Left ventricle myocardium superior (tissue), 1 donor: ENCODE measurements at regions not wholly inside any gene's neighbourhood (a gene's known extent, or its start where the extent isn't known, plus 50 kb on each side); places are given as distances from the start of the nearest gene placed in this dataset.

Experiments
- ATAC-seq: fragments of 200-7000 bp; cut with Tn5 transposase; one replicate; pipeline ENCODE4 v1.9.1; 2020; ENCODE audit warnings: mild to moderate bottlenecking, moderate library complexity
- DNase-seq: peaks from one replicate; pipeline ENCODE4 v3.0.0-alpha.2; 2020
- intact Hi-C: fragments of 100-400 bp; cut with micrococcal nuclease; formaldehyde crosslinking; loops from one replicate; pipeline ENCODE4 v1.11.0; 2022
- donor health status: DM: no; HTN: yes; CAD: no; lungs with severe emphysema.

DNA sequence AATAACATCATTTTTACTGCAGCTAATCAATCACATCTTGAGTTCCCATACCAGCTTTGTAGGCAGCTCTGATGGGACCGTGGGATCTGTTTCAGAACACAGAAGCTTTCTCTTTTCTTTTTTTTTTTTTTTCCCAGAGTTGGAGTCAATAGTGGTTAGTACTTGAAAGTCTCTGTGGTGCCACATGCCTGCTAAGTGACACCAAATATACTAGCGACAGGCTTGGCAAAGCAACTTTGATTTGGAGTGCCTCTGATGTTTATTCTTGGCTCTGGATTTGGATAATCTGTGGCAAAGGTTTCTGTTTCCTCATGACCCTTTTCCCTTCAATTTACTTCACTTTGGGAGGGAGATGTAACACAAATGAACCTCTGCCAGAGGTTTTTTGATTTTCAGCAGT is 681.4 kb upstream of the TENM4 start:
- intact Hi-C loops = no loop called here
- ATAC-seq (peak; percentile 95), DNase-seq (no peak)

DNA sequence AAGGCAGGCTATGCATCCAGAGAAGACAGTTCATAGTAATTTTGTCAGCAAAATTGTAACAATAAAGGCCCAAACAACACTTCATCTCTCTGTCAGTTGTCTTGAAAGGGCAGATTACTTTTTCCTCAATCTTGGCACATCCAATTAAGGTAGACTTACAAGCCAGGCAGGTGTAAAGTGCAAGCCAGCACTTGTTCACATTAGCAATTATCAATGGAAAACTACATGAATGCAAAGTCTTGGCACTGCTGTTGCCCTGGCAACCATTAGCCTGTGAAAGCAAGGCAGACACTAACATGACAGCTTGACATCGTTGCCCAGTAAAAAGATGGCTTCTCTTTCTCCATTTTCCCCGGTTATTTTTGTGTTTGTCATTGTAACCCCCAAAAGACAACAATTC is 677.2 kb upstream of the TENM4 start:
- DNase-seq (no peak), ATAC-seq (no peak)
- intact Hi-C loops = no loop called here

DNA sequence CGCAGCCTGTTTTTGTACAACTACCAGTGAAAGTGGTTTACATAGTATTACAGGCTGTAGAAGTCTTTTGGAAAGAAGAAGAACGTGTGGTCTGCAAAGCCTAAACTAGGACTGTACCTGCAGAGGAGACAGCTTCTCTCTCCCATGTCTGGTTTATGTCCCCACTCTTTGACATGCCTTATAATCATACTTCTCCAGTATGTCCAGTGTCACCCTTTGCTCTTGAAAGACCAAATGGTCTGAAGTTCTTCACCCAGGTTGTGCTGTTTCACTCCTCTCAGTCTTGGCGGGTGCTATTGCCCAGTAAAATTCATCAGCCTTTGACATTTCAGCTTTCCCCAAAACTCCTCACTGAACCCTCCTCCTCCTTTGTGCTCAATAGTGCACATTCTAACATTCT is 676.0 kb upstream of the TENM4 start:
- DNase-seq (no peak), ATAC-seq (peak; percentile 78)
- intact Hi-C loops = no loop called here

DNA sequence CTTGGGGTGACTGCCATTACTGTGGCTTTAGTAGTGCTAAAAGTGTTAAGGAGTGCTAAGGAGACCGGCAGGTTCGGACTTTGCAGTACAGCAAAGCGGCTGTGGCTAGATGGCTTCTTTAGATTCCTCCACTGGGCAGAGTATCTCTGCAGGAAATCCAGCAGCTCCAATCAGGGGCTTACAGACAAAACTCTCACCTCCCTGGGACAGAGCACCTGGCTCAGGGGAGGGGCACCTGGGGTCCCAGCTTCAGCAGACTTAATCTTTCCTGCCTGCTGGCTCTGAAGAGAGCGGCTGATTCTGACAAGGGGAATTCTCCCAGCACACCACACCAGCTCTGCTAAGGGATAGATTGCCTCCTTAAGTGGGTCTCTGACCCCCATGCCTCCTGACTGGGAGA is 668.8 kb upstream of the TENM4 start:
- DNase-seq (no peak), ATAC-seq (no peak)
- intact Hi-C loops = no loop called here

DNA sequence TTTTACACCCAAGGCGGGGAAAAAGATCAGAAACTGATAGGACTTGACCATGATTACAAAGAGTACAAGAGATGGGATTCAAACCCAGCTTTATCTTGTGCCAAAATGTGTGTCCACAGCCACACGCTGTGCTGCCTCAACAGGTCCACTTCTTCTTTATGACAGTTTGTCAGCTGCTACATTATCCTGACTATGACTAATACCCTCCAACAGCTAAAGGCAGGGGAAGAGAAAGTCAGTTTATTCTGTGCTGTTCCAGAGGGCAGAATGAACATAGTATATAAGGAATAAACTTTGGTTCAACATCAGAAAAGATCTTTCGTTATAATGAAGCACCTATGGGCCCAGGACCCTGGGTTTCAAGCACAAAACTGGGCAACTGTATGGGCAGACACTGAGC is 668.2 kb upstream of the TENM4 start:
- no peak for DNase-seq

DNA sequence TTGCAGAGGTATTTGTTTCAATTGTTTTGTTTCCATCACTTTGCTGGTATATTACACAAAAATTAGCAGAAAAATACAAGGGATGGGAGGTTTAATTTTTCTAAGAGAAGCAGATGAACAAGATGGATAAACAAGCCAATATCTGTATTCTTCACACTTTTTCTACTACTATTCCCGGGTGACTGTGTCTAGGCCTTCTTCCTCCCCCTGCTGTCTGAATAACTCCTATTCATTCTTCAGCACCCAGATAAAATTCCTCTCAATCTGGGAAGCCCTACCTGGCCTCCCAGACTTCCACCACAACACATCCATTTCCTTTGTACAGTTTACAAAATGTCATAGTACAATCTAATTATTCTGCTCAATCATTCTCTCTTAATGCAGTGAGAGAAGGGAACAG is 666.6 kb upstream of the TENM4 start:
- no peak for DNase-seq
- intact Hi-C loops = no loop called here
- no peak for ATAC-seq

More for the DNA sequence above, 668.2 kb upstream of the TENM4 start:
- intact Hi-C loops = no loop called here
- ATAC-seq = no peak

DNA sequence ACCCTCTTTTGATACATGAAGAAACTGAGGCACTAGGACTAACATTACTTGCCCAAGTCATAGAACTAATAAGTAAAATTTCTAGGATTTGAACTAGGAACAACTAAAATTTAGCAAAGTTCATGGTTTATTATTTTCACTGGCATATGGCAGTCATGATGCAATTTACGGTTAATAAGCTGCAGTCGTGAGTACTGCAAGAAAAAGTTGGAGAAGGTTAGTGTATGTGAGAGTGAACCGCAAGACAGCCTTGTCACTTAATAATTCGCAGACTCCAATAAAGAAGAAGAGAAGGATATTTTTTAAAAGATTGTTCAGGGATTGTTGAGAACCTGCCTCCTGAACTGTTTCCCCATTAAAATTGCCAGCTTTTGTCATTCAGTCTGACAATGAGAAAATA is 663.4 kb upstream of the TENM4 start:
- DNase-seq = no peak
- intact Hi-C loops = no loop called here
- ATAC-seq = no peak

DNA sequence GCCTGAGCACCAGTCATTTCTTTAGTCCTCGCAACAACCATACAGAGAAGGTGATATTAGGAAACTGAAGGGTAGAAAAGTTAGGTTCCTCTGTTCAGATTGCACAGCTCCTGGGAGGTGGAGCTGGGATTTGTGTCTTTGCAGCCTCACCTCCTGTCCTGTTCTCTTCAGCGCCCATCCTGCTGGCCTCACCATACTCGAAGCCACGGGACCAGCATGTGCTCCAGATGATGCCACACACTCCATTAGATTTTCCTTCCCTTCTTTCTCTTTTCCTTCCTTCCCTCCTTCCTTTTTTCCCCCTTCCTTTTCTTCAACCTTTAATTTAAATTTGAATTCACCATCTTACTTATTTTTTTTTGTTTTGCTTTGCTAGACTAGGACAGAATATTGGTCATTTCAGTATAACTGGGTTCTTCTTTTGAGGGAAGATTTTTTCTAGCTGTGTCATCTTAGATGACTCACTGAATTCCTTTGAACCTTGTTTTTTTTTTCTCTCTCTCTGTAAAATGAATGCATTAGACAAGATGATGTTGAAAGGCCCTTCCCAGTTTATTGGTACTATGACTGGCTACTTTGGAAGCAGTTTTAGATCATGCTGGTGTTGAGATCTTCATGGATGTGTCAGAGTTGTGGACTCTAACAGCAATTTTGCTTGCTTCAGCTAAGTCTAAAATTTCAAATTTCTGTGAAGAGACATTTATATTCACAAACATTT is 662.5 kb upstream of the TENM4 start:
- intact Hi-C loops = no loop called here
- ATAC-seq (no peak), DNase-seq (no peak)

DNA sequence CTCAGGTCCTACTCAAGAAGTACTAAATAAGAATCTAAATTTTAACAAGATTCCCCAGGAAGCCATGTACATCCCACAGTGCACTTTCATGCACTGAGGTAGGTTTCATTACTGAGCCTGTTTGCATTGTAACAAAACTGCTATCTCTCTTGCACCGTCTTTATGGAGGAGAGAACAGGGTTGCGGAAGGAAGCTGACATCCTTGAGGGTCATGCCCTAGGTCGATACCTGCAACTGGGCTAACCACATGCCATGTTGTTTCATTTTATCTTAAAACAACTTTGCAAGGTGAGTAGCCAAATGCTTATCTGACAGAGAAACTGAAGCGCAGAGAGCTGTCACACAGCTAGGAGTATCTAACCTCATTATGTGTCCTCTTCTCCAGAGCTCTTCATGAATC is 656.3 kb upstream of the TENM4 start:
- no peak for ATAC-seq

DNA sequence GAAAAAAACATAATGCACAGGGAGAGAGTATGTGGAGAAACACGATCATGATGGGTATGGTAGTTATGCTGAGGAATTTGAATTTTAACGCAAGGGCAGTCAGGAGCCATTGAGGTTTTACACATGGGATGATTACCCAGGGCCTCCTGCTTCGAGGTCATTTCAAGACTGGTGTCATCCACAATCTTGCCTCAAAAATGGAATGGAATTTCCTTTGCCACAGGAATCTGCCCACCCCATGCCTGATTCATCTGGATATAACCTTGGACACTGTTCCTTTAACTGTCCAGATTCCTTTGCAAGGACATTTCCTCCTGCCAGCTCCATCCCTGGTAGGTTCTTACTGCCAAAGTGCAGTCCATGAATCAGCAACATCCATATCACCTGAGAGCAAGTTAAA is 655.9 kb upstream of the TENM4 start:
- intact Hi-C loops = no loop called here
- ATAC-seq = peak; percentile 33
- DNase-seq = no peak

More for the DNA sequence above, 656.3 kb upstream of the TENM4 start:
- no peak for DNase-seq
- intact Hi-C loops = no loop called here

DNA sequence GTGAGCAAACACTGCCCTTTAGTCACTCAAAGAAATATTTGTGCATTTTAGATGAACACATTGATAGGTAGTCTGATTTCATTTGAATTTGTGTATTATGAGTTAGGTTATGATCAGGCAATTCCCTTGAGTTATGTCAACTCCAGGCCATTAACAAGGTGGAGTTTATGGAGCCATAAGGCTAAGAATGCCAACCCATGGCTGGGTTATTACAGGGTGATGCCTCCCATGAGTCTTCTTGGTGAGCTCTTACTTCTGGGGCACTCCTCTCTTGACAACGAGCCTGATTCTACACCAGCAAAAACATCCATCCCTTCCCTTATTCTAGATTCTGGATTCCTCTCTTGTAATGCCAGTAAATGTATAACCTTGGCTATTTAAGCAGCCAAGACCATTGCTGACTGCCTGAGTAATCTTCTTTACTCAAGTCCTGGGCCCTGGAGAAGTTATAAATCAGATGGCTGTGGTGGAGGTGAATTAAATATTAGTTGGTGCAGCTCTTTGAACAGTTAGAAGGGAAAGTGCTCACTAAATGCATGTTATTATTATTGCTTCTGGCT is 645.7 kb upstream of the TENM4 start:
- intact Hi-C loops = no loop called here
- DNase-seq = no peak
- ATAC-seq = no peak

DNA sequence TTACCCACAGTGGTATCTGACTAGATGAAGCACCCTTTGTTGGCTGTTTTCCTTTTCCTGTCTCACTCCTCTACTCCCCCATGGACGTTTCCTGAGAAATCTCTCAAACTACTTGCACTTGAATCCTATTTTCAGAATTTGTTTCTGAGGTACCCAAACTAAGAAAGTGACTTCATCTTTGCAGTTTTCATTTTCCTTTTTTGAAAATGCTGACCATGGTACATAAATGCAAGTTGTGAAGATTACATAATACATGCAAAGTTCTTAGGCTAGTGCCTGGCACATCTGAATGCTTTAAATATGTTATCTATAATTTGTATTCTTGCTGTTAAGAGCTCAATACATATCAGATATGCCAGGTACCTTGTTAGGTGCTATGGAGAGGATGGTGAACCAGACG is 644.7 kb upstream of the TENM4 start:
- DNase-seq (no peak), ATAC-seq (no peak)
- intact Hi-C loops = no loop called here

DNA sequence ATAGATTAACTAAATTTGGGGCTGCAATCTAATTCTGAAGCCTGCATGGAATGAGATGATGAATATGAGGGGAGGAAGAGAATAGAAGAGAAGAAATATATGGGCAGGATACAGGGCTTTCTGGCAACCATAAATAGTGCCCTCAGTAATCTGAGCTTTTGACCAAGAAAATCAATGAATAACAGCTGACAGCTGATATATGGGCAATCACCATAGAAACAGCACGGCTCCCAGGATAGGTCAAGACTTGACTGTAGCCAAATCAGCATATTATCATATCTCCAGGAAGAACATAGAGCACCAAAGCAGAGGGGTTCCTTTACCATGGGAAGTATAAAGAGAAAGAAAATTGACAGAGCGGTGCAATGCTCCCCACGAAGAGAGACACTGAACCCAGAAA is 643.8 kb upstream of the TENM4 start:
- no peak for DNase-seq
- no peak for ATAC-seq
- intact Hi-C loops = no loop called here

DNA sequence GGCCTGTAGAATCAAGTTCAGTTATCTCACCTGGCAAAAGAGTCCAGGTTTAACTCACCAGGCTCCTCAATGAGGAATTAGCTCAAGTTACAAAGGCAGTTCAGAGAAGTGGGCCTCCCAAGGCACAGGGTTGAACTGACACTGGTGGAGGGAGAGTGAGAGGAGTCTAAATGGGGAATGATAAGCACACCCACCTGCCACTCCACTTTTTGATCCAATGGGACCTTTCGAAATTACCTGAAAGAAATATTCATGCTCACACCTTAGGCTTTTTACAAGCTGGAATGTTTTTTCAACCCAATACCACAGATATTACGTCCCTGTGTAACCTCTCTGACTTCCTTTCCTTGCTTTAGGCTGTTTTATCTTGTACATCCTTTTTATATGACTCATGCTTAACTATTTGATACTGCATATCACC is 642.7 kb upstream of the TENM4 start:
- ATAC-seq = no peak
- DNase-seq = no peak
- intact Hi-C loops = no loop called here

DNA sequence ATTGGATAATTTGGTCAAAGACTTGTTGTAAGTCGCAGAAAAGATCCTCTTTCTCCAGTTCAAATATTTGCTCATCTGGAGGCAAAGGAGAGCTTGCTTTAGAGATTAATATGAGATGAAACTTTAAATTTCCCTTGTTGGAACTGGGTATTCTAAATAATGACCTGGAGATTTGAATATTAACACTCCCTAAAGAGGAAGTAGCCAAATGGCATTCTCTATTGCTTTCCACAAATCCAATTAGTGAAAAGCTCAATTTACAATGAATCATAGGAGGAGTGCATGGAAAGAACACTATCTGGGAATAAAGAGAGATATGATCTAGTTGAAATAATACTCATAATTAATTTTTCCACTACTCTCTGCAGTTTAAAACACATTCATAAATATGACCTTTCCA is 641.6 kb upstream of the TENM4 start:
- ATAC-seq (no peak), DNase-seq (no peak)
- intact Hi-C loops = no loop called here

DNA sequence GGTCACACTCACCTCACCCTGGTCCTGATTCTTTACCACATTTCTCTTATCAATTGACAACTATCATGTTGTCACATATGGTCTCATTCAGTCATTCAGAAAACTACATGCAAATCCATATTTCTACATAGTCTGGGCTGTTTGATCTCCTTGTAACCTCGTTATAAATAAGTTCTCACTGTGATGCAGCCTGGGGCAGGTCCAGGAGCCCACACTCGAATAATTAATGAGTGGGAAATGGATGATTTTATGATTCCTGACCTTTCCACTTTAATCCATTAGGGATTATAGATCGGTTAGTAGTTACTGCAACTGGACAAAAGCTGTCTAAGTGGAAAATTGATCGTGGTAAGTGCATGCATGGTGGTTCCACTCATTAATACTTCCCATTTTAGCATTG is 636.3 kb upstream of the TENM4 start:
- no peak for DNase-seq
- ATAC-seq = no peak
- intact Hi-C loops = no loop called here

DNA sequence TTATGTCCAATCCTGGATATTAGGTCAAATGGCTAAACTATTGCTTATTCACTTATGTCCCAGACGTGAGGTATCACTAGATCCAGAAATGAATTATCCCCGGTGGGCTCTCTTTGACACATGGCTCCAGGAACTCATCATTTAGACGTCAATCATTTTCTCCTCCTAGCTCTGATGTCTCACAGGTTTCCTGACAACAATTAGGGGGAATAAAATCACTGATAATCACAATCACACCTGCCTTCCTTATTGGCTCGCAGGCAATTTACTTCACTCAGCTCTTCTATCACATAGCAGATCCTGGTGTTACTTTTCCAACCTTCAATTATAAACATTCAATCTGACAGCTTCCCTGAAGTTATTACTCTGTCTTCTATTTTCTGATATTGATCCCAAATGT is 634.0 kb upstream of the TENM4 start:
- DNase-seq = no peak
- ATAC-seq = no peak
- intact Hi-C loops = no loop called here

DNA sequence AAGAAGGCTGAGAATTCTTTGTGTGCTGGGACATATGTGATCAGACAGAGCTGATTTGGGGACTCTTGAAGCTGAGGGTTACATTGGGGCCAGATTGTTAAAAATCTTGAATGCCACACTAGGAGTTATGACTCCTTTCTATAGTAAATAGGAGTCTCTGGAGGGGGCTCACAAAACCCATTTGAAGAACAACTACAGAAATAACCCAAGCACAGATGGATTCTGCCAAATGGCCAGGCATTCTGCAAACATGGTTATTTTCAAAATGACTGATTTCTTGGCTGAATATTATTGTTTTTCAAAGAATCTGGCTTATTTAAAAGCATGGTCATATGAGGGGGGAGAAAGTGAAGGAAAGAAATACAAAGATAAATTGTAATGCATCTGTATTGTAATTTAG is 625.5 kb upstream of the TENM4 start:
- intact Hi-C loops = no loop called here
- ATAC-seq (no peak), DNase-seq (no peak)

DNA sequence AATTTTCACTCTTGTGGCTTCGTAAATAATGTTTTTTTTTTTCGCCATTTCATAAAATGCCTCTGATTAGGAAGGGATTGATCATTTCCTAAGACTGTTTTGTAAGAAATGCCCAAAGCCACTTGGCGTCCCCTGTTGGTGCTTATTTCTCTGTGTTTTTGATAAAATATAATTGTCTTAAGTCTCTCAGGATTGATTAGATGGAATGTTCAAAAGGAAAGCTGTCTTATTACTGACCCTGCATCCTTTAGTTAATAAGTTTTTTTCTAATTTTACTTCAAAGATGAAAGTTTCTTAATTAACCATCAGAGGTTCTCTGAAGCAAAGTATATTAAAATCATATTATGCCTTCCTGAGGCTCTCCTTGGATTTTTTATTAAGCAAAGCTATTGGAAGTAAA is 624.3 kb upstream of the TENM4 start:
- intact Hi-C loops = no loop called here
- no peak for DNase-seq
- no peak for ATAC-seq

DNA sequence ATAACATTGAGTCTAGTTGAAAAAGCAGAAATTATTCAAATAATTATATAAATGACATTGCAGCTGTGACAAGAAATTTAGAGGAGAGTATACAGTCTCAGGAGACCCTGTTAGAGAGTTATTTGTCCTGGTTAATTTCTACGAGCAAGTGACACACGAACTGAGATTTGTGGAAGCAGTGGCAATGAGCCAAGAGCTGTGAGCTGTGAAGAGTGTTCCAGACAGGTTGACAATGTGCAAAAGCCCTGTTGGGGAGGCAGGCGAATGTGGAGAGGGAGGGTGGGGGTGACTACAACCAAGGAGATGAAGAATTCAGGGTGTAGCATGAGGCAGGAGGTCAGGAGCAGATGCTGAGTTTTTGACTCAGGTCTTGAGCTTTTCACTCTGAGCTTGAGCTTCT is 620.2 kb upstream of the TENM4 start:
- ATAC-seq = no peak
- intact Hi-C loops = no loop called here
- DNase-seq = no peak

DNA sequence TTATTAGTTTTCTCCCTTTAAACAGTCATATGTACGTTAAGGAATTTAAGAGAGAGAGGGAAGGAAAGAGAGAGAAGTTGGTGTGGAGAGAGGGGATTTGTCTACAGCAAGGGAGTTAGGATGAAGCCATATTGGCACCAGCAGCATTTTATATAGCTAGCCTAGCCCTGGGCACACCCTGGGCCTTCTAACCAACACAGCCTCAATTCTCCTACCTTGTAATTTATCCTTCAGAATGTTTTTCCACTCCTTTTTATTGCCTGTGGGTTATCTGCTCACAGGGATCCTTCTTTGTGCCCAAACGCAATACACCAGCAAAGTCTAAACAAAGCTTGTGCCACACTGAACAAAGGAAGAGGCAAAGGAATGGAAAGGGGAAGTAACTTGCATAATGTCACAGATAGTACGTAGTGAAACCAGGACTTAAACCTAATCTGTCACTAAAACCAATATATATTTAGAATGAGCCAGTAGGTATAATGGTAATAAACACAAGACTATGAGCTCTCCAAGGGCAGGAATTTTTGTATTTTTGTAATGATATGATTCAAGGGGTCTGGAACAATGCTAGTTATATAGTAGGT is 613.8 kb upstream of the TENM4 start:
- no peak for ATAC-seq
- intact Hi-C loops = no loop called here

More for the DNA sequence above, 613.8 kb upstream of the TENM4 start:
- DNase-seq = no peak
